DOHH2 (cell line): ENCODE measurements at regions not wholly inside any gene's neighbourhood (a gene's known extent, or its start where the extent isn't known, plus 50 kb on each side); places are given as distances from the start of the nearest gene placed in this dataset.

ENCODE experiments used
- CTCF ChIP-seq: fragments of 200-600 bp; sonication (generic); IDR thresholded peaks from one replicate; pipeline ENCODE4 v1.5.1; 2014; ENCODE audit warnings: antibody characterized with exemption, mild to moderate bottlenecking, low read depth, low read length; ENCODE audit not compliant: poor library complexity, severe bottlenecking
- EZH2phosphoT487 ChIP-seq: fragments of 200-600 bp; sonication (generic); IDR thresholded peaks from 2 replicates; pipeline ENCODE4 v1.6.1; 2017; ENCODE audit warnings: borderline replicate concordance, mild to moderate bottlenecking, antibody characterized with exemption, low read length, moderate library complexity, mixed read lengths

GRCh38 chr4:174435974-174436373 lies 86.3 kb downstream of the HPGD start:
- TF ChIP-seq CTCF (no peak), EZH2phosphoT487 (no peak)
